Naive thymus-derived CD4-positive, alpha-beta T cell (primary cell): ENCODE measurements at regions not wholly inside any gene's neighbourhood (a gene's known extent, or its start where the extent isn't known, plus 50 kb on each side); places are given as distances from the start of the nearest gene placed in this dataset.

ENCODE experiments used
- ATAC-seq: fragments of 150-1000 bp; cut with Tn5 transposase; 2 replicates; pipeline ENCODE4 v1.10.0; 2021; ENCODE audit warnings: mild to moderate bottlenecking, moderate library complexity
- CTCF ChIA-PET: fragments of 350-600 bp; sonication (Branson Sonifier 250); formaldehyde crosslinking; loops from one replicate; lab custom pipeline; 2021; ENCODE audit warnings: antibody characterized with exemption; lab: Charles Lee
- POLR2A ChIA-PET: fragments of 350-600 bp; sonication (Branson Sonifier 250); formaldehyde crosslinking; loops from one replicate; lab custom pipeline; 2021; ENCODE audit warnings: antibody characterized with exemption, inconsistent platforms; lab: Charles Lee
- DNase-seq, 9 donors: peaks; one replicate each; pipeline versions ENCODE4 v3.0.0 to v3.0.0-alpha.2; 2020 to 2022; ENCODE audit warnings: mixed read lengths in 1 of 9
- H3K27ac ChIP-seq: one replicate; pipeline ENCODE4 v1.7.0; 2013; ENCODE audit warnings: mild to moderate bottlenecking, low read depth, low read length, moderate library complexity
- H3K27me3 ChIP-seq, 2 donors: one replicate each; pipeline ENCODE4 v1.7.0; 2013; ENCODE audit warnings: low read length in 2 of 2, mild to moderate bottlenecking in 2 of 2, moderate library complexity in 2 of 2; ENCODE audit not compliant: control insufficient read depth in 2 of 2, insufficient read depth in 2 of 2
- H3K36me3 ChIP-seq, 3 experiments: 1 replicate in 2 of 3; 2 replicates in 1 of 3; pipeline ENCODE4 v1.7.0; 2013; ENCODE audit warnings: low read length in 3 of 3, mild to moderate bottlenecking in 3 of 3, moderate library complexity in 1 of 3; ENCODE audit not compliant: insufficient read depth in 3 of 3, control insufficient read depth in 2 of 3
- H3K4me1 ChIP-seq, 2 donors: one replicate each; pipeline ENCODE4 v1.7.0; 2013; ENCODE audit warnings: low read length in 2 of 2, mild to moderate bottlenecking in 2 of 2, moderate library complexity in 1 of 2; ENCODE audit not compliant: control insufficient read depth in 2 of 2, insufficient read depth in 2 of 2
- H3K4me3 ChIP-seq: 2 replicates; pipeline ENCODE4 v1.7.0; 2013; ENCODE audit warnings: mild to moderate bottlenecking, low read length
- H3K9me3 ChIP-seq, 3 experiments: 1 replicate in 2 of 3; 2 replicates in 1 of 3; pipeline ENCODE4 v1.7.0; 2013; ENCODE audit warnings: low read length in 3 of 3; ENCODE audit not compliant: control insufficient read depth in 2 of 3
- H3K27ac Mint-ChIP-seq, 9 donors: one replicate each; pipeline ENCODE4 v1.8.0; 2020 to 2022; ENCODE audit warnings: mixed read lengths in 9 of 9, mild to moderate bottlenecking in 8 of 9, moderate library complexity in 5 of 9, inconsistent platforms in 2 of 9
- H3K27me3 Mint-ChIP-seq, 5 donors: one replicate each; pipeline ENCODE4 v1.8.0; 2021 to 2022; ENCODE audit warnings: mixed read lengths in 5 of 5, mild to moderate bottlenecking in 1 of 5
- H3K36me3 Mint-ChIP-seq, 5 donors: one replicate each; pipeline ENCODE4 v1.8.0; 2020 to 2022; ENCODE audit warnings: mixed read lengths in 5 of 5, mild to moderate bottlenecking in 3 of 5, inconsistent platforms in 1 of 5
- H3K4me1 Mint-ChIP-seq, 7 donors: one replicate each; pipeline ENCODE4 v1.8.0; 2020 to 2022; ENCODE audit warnings: mixed read lengths in 7 of 7, mild to moderate bottlenecking in 3 of 7, inconsistent platforms in 1 of 7
- H3K4me3 Mint-ChIP-seq, 10 donors: one replicate each; pipeline ENCODE4 v1.8.0; 2020 to 2022; ENCODE audit warnings: mild to moderate bottlenecking in 10 of 10, mixed read lengths in 10 of 10, moderate library complexity in 6 of 10, inconsistent platforms in 2 of 10
- H3K9me3 Mint-ChIP-seq, 11 donors: one replicate each; pipeline ENCODE4 v1.8.0; 2020 to 2022; ENCODE audit warnings: mixed read lengths in 11 of 11, mild to moderate bottlenecking in 4 of 11, inconsistent platforms in 1 of 11, moderate library complexity in 1 of 11
- intact Hi-C, 2 donors: fragments of 100-400 bp; cut with micrococcal nuclease; formaldehyde crosslinking; loops; one replicate each; pipeline ENCODE4 v1.15.1; 2023

DNA sequence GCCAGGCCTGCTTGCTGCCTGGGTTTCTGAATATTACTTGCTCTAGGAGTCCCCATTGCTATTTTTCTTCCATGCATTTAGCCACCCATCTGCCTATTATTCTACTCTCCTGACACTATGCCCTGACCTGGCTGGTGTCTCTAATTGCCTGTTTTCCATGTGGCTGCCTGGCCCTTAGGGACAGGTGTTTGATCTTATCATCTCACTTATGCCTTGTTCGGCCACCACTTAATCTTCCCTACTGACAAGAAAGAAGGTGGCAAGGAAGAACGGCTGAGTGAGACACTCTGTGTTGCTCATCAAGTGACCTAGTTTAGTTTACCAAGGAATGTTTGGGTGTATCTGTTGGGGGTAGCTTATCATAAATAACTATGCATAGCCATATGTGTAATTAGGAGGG, 50.4 kb upstream of the RAPH1 start:
- Histone ChIP-seq H3K4me3 (no peak overlapping the region), H3K27ac (no peak overlapping the region), H3K4me1 (peaks cover 0 to 2% of the 10 kb centered on the region in 2 donors), H3K36me3 (no peaks in the 10 kb centered on the region), H3K27me3 (no peaks in the 10 kb centered on the region), H3K9me3 (no peaks in the 10 kb centered on the region)
- intact Hi-C loops, result no loop called here
- H3K27me3 Mint-ChIP-seq, result peaks cover 0 to 60% (median 0%) of the 10 kb centered on the region in 5 donors
- H3K4me3 Mint-ChIP-seq, result no peak overlapping the region
- peaks cover 0 to 22% (median 0%) of the 10 kb centered on the region in 7 donors for H3K4me1 Mint-ChIP-seq
- ChIA-PET POLR2A (no interaction called here), CTCF (no interaction called here)
- no peak for ATAC-seq
- peak overlapping the region in 1 of 9 donors; percentile 37 for H3K27ac Mint-ChIP-seq
- no peaks in the 10 kb centered on the region for H3K9me3 Mint-ChIP-seq
- DNase-seq, result no peak
- H3K36me3 Mint-ChIP-seq, result peaks cover 0 to 2% (median 0%) of the 10 kb centered on the region in 5 donors

DNA sequence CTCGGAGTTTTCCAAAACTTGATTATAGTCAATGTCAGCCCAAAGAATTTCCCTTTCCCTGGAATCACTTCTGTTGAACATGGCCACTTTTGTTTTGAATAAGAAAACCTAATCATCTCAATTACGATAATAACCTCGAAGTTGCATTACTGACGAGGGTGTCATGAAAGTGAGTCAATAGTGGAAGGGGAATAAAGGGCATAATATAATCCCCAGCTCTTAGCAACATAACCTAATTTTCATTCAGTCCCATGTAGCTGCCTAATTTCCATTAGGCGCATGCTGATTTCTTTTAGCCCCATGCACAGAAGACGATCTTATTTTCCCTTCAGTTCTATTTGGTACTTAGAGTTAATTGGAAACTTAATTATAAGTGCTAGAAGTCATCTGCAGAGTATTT, 51.1 kb upstream of the RAPH1 start:
- peaks cover 0 to 2% of the 10 kb centered on the region in 2 donors for H3K4me1 ChIP-seq
- POLR2A ChIA-PET, result no interaction called here
- H3K36me3 Mint-ChIP-seq, result peaks cover 0 to 2% (median 0%) of the 10 kb centered on the region in 5 donors

DNA sequence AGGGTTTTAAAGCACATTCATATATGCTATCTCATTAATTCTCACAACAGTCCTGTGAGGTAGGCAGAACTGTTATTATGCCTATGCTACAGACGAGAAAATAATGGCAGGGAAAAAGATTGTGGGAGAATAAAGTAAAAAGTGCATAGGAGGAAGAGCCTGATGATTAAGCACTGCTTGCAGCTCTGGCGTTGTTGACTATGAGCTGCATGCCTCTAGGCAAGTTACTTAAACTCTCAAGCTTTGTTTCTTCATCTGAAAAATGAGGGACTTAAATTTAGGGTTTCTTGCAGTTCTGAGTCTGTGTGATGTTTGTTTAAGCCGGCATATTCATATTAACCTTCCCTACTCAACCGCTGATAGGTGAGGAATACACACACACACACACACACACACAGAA, 51.6 kb upstream of the RAPH1 start:
- peaks cover 0 to 22% (median 3%) of the 10 kb centered on the region in 7 donors for H3K4me1 Mint-ChIP-seq
- peaks cover 0 to 2% of the 10 kb centered on the region in 2 donors for H3K4me1 ChIP-seq
- ChIA-PET CTCF (no interaction called here), POLR2A (no interaction called here)
- DNase-seq, result no peak
- no peaks in the 10 kb centered on the region for H3K36me3 ChIP-seq
- H3K4me3 ChIP-seq, result no peak overlapping the region
- no peaks in the 10 kb centered on the region for H3K27me3 ChIP-seq
- no peak overlapping the region for H3K27ac ChIP-seq
- peaks cover 0 to 61% (median 0%) of the 10 kb centered on the region in 5 donors for H3K27me3 Mint-ChIP-seq
- intact Hi-C loops, result no loop called here
- no peaks in the 10 kb centered on the region for H3K9me3 ChIP-seq
- H3K4me3 Mint-ChIP-seq, result no peak overlapping the region
- no peaks in the 10 kb centered on the region for H3K9me3 Mint-ChIP-seq
- H3K27ac Mint-ChIP-seq, result no peak overlapping the region
- peaks cover 0 to 2% (median 0%) of the 10 kb centered on the region in 5 donors for H3K36me3 Mint-ChIP-seq
- ATAC-seq, result no peak

More for the DNA sequence above, 51.1 kb upstream of the RAPH1 start:
- H3K36me3 ChIP-seq, result no peaks in the 10 kb centered on the region
- H3K27me3 ChIP-seq, result no peaks in the 10 kb centered on the region
- Mint-ChIP-seq H3K9me3 (no peaks in the 10 kb centered on the region), H3K27ac (no peak overlapping the region), H3K27me3 (peaks cover 0 to 60% (median 0%) of the 10 kb centered on the region in 5 donors), H3K4me3 (no peak overlapping the region), H3K4me1 (peaks cover 0 to 20% (median 2%) of the 10 kb centered on the region in 7 donors)
- H3K4me3 ChIP-seq, result no peak overlapping the region
- CTCF ChIA-PET, result interaction anchor here (0.6 kb wide), 1 partner anchor 29 kb away, joined by 3 read pairs; no protein-coding TSS in a partner anchor
- ATAC-seq (no peak), DNase-seq (no peak)
- intact Hi-C loops, result no loop called here
- no peak overlapping the region for H3K27ac ChIP-seq
- no peaks in the 10 kb centered on the region for H3K9me3 ChIP-seq

DNA sequence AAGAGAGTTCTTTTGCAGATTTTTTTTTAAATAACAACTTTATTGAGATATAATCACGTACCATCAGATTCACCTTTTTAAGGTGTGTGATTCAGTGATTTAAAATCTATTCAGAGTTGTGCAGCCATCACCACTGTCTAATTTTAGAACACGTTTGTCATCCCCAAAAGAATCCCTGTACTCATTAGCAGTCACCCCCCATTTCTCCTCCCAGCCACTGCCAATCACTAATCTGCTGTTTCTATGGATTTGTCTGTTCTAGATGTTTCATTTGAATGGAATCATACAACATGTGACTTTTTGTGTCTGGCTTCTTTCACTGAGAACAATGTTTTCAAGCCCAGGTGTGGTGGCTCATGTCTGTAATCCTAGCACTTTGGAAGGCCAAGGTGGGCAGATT, 55.4 kb upstream of the RAPH1 start:
- Histone ChIP-seq H3K9me3 (no peaks in the 10 kb centered on the region), H3K4me1 (no peaks in the 10 kb centered on the region), H3K27ac (no peak overlapping the region), H3K36me3 (no peaks in the 10 kb centered on the region), H3K4me3 (no peak overlapping the region), H3K27me3 (no peaks in the 10 kb centered on the region)
- Mint-ChIP-seq H3K36me3 (no peaks in the 10 kb centered on the region), H3K27ac (no peak overlapping the region), H3K4me3 (no peak overlapping the region), H3K27me3 (peaks cover 0 to 59% (median 0%) of the 10 kb centered on the region in 5 donors), H3K9me3 (no peaks in the 10 kb centered on the region), H3K4me1 (peaks cover 0 to 7% (median 4%) of the 10 kb centered on the region in 7 donors)
- CTCF ChIA-PET, result no interaction called here
- DNase-seq, result no peak
- POLR2A ChIA-PET, result interaction anchor here (0.7 kb wide), 1 partner anchor 206 kb away, joined by 3 read pairs; no protein-coding TSS in a partner anchor
- ATAC-seq, result no peak
- intact Hi-C loops, result no loop called here

DNA sequence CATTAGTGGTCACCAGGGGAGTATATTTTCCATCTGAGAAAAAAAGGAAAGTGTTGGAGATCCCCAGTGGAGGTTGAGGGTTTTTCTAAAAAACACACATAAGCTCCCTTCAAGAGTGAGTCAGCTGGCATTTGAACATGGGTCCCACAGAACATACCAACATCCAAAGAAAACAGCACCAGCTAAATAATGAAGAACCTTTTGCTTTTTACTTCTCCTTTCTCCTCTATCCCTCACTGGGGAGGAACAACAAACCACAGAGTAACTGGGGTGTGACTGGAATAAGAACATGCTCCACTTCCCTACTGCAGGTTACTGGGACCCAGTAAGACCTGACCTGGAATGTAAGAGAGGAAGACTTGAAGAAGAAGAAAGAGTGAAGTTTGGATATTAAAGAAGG, 56.5 kb upstream of the RAPH1 start:
- intact Hi-C loops, result no loop called here
- ATAC-seq, result peak; percentile 59
- POLR2A ChIA-PET, result no interaction called here

DNA sequence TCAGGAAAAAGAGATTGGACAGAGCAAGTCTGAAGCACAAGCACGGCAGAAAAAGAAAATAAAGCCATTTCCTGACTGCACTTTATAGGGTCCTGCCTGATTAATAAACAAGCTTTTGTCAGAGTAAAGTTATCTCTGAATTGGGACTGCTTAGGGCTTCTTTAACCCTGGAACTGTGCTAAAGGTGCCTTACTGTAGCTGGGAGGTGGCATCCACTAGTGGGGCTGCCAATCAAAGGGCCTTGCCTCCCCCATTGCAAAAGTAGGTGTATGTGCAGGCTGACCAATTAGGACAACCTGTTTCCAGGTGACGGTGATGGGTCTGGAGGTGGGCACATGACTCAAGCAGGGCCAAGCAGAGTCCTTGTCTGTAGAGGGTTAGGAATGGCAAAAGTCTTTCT, 57.4 kb upstream of the RAPH1 start:
- DNase-seq (no peak), ATAC-seq (no peak)
- ChIA-PET CTCF (interaction anchor here (0.6 kb wide), 1 partner anchor 148 kb away, joined by 3 read pairs; no protein-coding TSS in a partner anchor), POLR2A (interaction anchor here (1.1 kb wide), 1 partner anchor 10 kb away, joined by 3 read pairs; no protein-coding TSS in a partner anchor)
- H3K4me3 Mint-ChIP-seq, result no peak overlapping the region
- Histone ChIP-seq H3K4me1 (no peaks in the 10 kb centered on the region), H3K27me3 (no peaks in the 10 kb centered on the region), H3K27ac (no peak overlapping the region), H3K4me3 (no peak overlapping the region), H3K36me3 (no peaks in the 10 kb centered on the region), H3K9me3 (no peaks in the 10 kb centered on the region)
- H3K36me3 Mint-ChIP-seq, result peaks cover 0 to 2% (median 0%) of the 10 kb centered on the region in 5 donors
- H3K27ac Mint-ChIP-seq, result peak overlapping the region in 1 of 9 donors; percentile 10
- H3K27me3 Mint-ChIP-seq, result peaks cover 0 to 57% (median 0%) of the 10 kb centered on the region in 5 donors
- intact Hi-C loops, result no loop called here
- no peaks in the 10 kb centered on the region for H3K9me3 Mint-ChIP-seq
- peaks cover 0 to 15% (median 4%) of the 10 kb centered on the region in 7 donors for H3K4me1 Mint-ChIP-seq

More for the DNA sequence above, 56.5 kb upstream of the RAPH1 start:
- Mint-ChIP-seq H3K36me3 (peaks cover 0 to 2% (median 0%) of the 10 kb centered on the region in 5 donors), H3K4me3 (no peak overlapping the region), H3K27ac (peak overlapping the region in 2 of 9 donors; percentile 5 to 42), H3K27me3 (peaks cover 0 to 57% (median 0%) of the 10 kb centered on the region in 5 donors), H3K9me3 (no peaks in the 10 kb centered on the region), H3K4me1 (peaks cover 0 to 9% (median 4%) of the 10 kb centered on the region in 7 donors)
- Histone ChIP-seq H3K27me3 (no peaks in the 10 kb centered on the region), H3K9me3 (no peaks in the 10 kb centered on the region), H3K27ac (no peak overlapping the region), H3K4me3 (no peak overlapping the region), H3K4me1 (no peaks in the 10 kb centered on the region), H3K36me3 (no peaks in the 10 kb centered on the region)
- no peak for DNase-seq
- CTCF ChIA-PET, result no interaction called here

DNA sequence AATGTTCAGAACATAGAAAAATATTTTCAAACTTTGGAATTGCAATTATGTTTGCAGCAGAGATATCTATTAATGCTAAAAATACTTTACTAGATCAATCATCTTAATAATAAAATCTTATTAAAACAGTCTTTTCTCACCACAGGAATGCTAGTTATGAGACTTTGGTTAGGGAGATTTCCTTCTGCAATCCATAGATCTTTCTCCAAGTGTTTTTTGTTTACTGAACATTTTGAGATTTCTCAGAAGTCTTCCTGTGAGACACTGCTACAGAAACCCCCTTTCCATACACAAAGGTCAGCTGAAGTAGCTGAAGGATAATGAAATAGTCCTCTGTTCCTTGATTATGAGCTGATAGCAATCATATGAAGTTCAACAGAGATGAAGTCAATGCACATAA, 59.4 kb upstream of the RAPH1 start:
- POLR2A ChIA-PET, result interaction anchor here (0.6 kb wide), 2 partner anchors 85 to 278 kb away, joined by 3 read pairs; no protein-coding TSS in a partner anchor
- intact Hi-C loops, result no loop called here
- H3K4me1 Mint-ChIP-seq, result peaks cover 0 to 32% (median 8%) of the 10 kb centered on the region in 7 donors
- Histone ChIP-seq H3K9me3 (no peaks in the 10 kb centered on the region), H3K27me3 (no peaks in the 10 kb centered on the region), H3K4me3 (no peak overlapping the region), H3K27ac (no peak overlapping the region), H3K4me1 (no peaks in the 10 kb centered on the region), H3K36me3 (no peaks in the 10 kb centered on the region)
- DNase-seq (no peak), ATAC-seq (no peak)
- CTCF ChIA-PET, result no interaction called here
- peaks cover 0 to 55% (median 5%) of the 10 kb centered on the region in 5 donors for H3K27me3 Mint-ChIP-seq
- no peak overlapping the region for H3K27ac Mint-ChIP-seq
- H3K9me3 Mint-ChIP-seq, result no peaks in the 10 kb centered on the region
- no peak overlapping the region for H3K4me3 Mint-ChIP-seq
- peaks cover 0 to 6% (median 0%) of the 10 kb centered on the region in 5 donors for H3K36me3 Mint-ChIP-seq
